Hepatocyte (in vitro differentiated cells): ENCODE measurements at regions not wholly inside any gene's neighbourhood (a gene's known extent, or its start where the extent isn't known, plus 50 kb on each side); places are given as distances from the start of the nearest gene placed in this dataset.

Source experiments
- DNase-seq: peaks from one replicate; pipeline ENCODE4 v3.0.0-alpha.2; 2016; ENCODE audit warnings: low spot score
- H2AFZ ChIP-seq: fragments of 200-600 bp; sonication (generic); 2 replicates; pipeline ENCODE4 v1.6.0; 2016; ENCODE audit warnings: antibody characterized with exemption, mild to moderate bottlenecking
- H3K27ac ChIP-seq: fragments of 200-600 bp; sonication (generic); 2 replicates; pipeline ENCODE4 v1.5.1; 2016; ENCODE audit warnings: mild to moderate bottlenecking
- H3K27me3 ChIP-seq: fragments of 200-600 bp; sonication (generic); 2 replicates; pipeline ENCODE4 v1.6.1; 2016
- H3K36me3 ChIP-seq: fragments of 200-600 bp; sonication (generic); replicated peaks from 2 replicates; pipeline ENCODE4 v1.5.1; 2016; ENCODE audit warnings: low read depth; ENCODE audit not compliant: insufficient read depth
- H3K4me1 ChIP-seq: fragments of 200-600 bp; sonication (generic); 2 replicates; pipeline ENCODE4 v1.5.1; 2016; ENCODE audit warnings: mild to moderate bottlenecking, moderate library complexity; ENCODE audit not compliant: insufficient read depth
- H3K4me2 ChIP-seq: fragments of 200-600 bp; sonication (generic); 2 replicates; pipeline ENCODE4 v1.6.0; 2016
- H3K4me3 ChIP-seq: fragments of 200-600 bp; sonication (generic); 2 replicates; pipeline ENCODE4 v1.5.1; 2016; ENCODE audit warnings: mild to moderate bottlenecking
- H3K79me2 ChIP-seq: fragments of 200-600 bp; sonication (generic); 2 replicates; pipeline ENCODE4 v1.6.0; 2017; ENCODE audit warnings: mild to moderate bottlenecking
- H3K9me2 ChIP-seq: fragments of 200-600 bp; sonication (generic); replicated peaks from 2 replicates; pipeline ENCODE4 v1.6.0; 2017; ENCODE audit warnings: mild to moderate bottlenecking; ENCODE audit not compliant: insufficient read depth
- H3K9me3 ChIP-seq: fragments of 200-600 bp; sonication (generic); 2 replicates; pipeline ENCODE4 v1.5.1; 2016; ENCODE audit warnings: low read depth, mild to moderate bottlenecking
- H4K20me1 ChIP-seq: fragments of 200-600 bp; sonication (generic); 2 replicates; pipeline ENCODE4 v1.6.0; 2016; ENCODE audit warnings: mild to moderate bottlenecking; ENCODE audit not compliant: insufficient read depth, poor library complexity, severe bottlenecking
- CTCF ChIP-seq: fragments of 200-600 bp; sonication (generic); IDR thresholded peaks from 2 replicates; pipeline ENCODE4 v1.5.1; 2016; ENCODE audit warnings: antibody characterized with exemption, mild to moderate bottlenecking; ENCODE audit not compliant: poor library complexity
- EZH2 ChIP-seq: fragments of 200-600 bp; sonication (generic); IDR thresholded peaks from 2 replicates; pipeline ENCODE4 v1.6.1; 2016; ENCODE audit warnings: antibody characterized with exemption, mild to moderate bottlenecking, borderline replicate concordance
- EZH2phosphoT487 ChIP-seq: fragments of 200-600 bp; sonication (generic); IDR thresholded peaks from one replicate; pipeline ENCODE4 v1.6.1; 2018; ENCODE audit warnings: antibody characterized with exemption, mild to moderate bottlenecking, low read depth, moderate library complexity; ENCODE audit not compliant: unreplicated experiment, severe bottlenecking
- WGBS: methylation state at CpG from one replicate; pipeline ENCODE4 v1.1.6; 2016; ENCODE audit warnings: low lambda C conversion rate; ENCODE audit errors: missing lambda C conversion rate; 5-methylcytosine and 5-hydroxymethylcytosine counted together

GRCh38 chr4:155566354-155566753 lies 100.3 kb upstream of the GUCY1A1 start:
- Histone ChIP-seq H3K27me3 (no peaks in the 10 kb centered on the region), H3K36me3 (no peaks in the 10 kb centered on the region)

GRCh38 chr4:155565776-155566175 lies 100.9 kb upstream of the GUCY1A1 start:
- Histone ChIP-seq H3K9me3 (no peaks in the 10 kb centered on the region), H2AFZ (no peak overlapping the region), H3K27ac (no peak overlapping the region), H3K79me2 (no peaks in the 10 kb centered on the region), H3K9me2 (no peaks in the 10 kb centered on the region), H3K36me3 (no peaks in the 10 kb centered on the region), H3K4me1 (no peaks in the 10 kb centered on the region), H4K20me1 (no peaks in the 10 kb centered on the region), H3K27me3 (no peaks in the 10 kb centered on the region), H3K4me3 (no peak overlapping the region), H3K4me2 (no peak overlapping the region)
- WGBS, result 83% methylated on average over 2 of the region's 2 CpGs
- no peak for TF ChIP-seq EZH2phosphoT487
- no peak for TF ChIP-seq EZH2
- no peak for TF ChIP-seq CTCF
- DNase-seq, result no peak

More at GRCh38 chr4:155566354-155566753, 100.3 kb upstream of the GUCY1A1 start:
- H3K9me2 ChIP-seq, result no peaks in the 10 kb centered on the region
- no peak overlapping the region for H3K4me3 ChIP-seq
- no peaks in the 10 kb centered on the region for H3K4me1 ChIP-seq
- no peak for TF ChIP-seq CTCF
- no peak for TF ChIP-seq EZH2
- no peak for TF ChIP-seq EZH2phosphoT487
- H3K27ac ChIP-seq, result no peak overlapping the region
- 75% methylated on average over 1 of the region's 1 CpG for WGBS
- H4K20me1 ChIP-seq, result no peaks in the 10 kb centered on the region
- no peak for DNase-seq
- H3K9me3 ChIP-seq, result no peaks in the 10 kb centered on the region
- no peak overlapping the region for H3K4me2 ChIP-seq
- no peaks in the 10 kb centered on the region for H3K79me2 ChIP-seq
- no peak overlapping the region for H2AFZ ChIP-seq

GRCh38 chr4:155565330-155565729 lies 101.3 kb upstream of the GUCY1A1 start:
- Histone ChIP-seq H3K27ac (no peak overlapping the region), H4K20me1 (no peaks in the 10 kb centered on the region), H3K9me3 (no peaks in the 10 kb centered on the region), H3K4me3 (no peak overlapping the region), H3K79me2 (no peaks in the 10 kb centered on the region), H3K4me2 (no peak overlapping the region), H3K4me1 (no peaks in the 10 kb centered on the region), H3K27me3 (no peaks in the 10 kb centered on the region), H3K9me2 (no peaks in the 10 kb centered on the region), H2AFZ (no peak overlapping the region), H3K36me3 (no peaks in the 10 kb centered on the region)
- no peak for TF ChIP-seq EZH2phosphoT487
- TF ChIP-seq CTCF, result no peak
- no peak for TF ChIP-seq EZH2
- WGBS, result 61% methylated on average over 1 of the region's 1 CpG
- no peak for DNase-seq

- no peak overlapping the region for H2AFZ ChIP-seq
- no peaks in the 10 kb centered on the region for H4K20me1 ChIP-seq
- H3K9me3 ChIP-seq, result no peaks in the 10 kb centered on the region
- H3K9me2 ChIP-seq, result no peaks in the 10 kb centered on the region
- no peak overlapping the region for H3K27ac ChIP-seq
- no peaks in the 10 kb centered on the region for H3K36me3 ChIP-seq
- no peaks in the 10 kb centered on the region for H3K79me2 ChIP-seq
- DNase-seq, result no peak
- no peaks in the 10 kb centered on the region for H3K27me3 ChIP-seq
- no peak overlapping the region for H3K4me3 ChIP-seq
- H3K4me2 ChIP-seq, result no peak overlapping the region
- WGBS, result 95% methylated on average over 3 of the region's 3 CpGs
- no peaks in the 10 kb centered on the region for H3K4me1 ChIP-seq
- TF ChIP-seq EZH2phosphoT487 (no peak), EZH2 (no peak), CTCF (no peak)
These were observed 101.8 kb upstream of the GUCY1A1 start for GRCh38 chr4:155564880-155565279.
